Ovary (tissue), 3 donors: ENCODE measurements at regions not wholly inside any gene's neighbourhood (a gene's known extent, or its start where the extent isn't known, plus 50 kb on each side); places are given as distances from the start of the nearest gene placed in this dataset.

Experiments
- EP300 ChIP-seq: sonication (generic); formaldehyde crosslinking; IDR thresholded peaks from one replicate; pipeline ENCODE4 v1.6.1; 2017; ENCODE audit warnings: antibody characterized with exemption
- TF ChIP-seq, protein P1 (sequence below), 3 donors: fragments of 450-650 bp in 2 of 3; fragments of 200-600 bp in 1 of 3; IDR thresholded peaks; one replicate each; pipeline versions ENCODE4 v1.5.1 to v1.8.0; 2016 to 2022; ENCODE audit warnings: antibody characterized with exemption in 3 of 3, mild to moderate bottlenecking in 1 of 3
- donor health status: DM: no; HTN: no; CAD: no.

DNA sequence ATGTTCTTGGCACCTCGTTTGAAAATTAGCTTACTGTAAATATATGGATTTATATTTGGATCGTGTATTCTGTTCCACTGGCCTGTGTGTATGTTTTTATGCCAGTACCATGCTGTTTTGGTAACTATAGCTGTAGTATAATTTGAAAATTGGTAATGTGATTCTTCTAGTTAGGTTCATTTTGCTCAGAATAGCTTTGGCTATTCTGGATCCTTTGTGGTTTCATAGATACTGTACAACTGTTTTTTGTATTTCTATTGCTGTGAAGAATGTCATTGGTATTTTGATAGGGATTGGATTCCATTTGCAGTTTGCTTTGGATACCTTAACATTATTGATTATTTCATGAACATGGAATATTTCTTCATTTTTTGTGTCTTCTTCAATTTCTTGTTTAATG lies 490.2 kb downstream of the BRINP3 start:
- TF ChIP-seq, protein P1, sequence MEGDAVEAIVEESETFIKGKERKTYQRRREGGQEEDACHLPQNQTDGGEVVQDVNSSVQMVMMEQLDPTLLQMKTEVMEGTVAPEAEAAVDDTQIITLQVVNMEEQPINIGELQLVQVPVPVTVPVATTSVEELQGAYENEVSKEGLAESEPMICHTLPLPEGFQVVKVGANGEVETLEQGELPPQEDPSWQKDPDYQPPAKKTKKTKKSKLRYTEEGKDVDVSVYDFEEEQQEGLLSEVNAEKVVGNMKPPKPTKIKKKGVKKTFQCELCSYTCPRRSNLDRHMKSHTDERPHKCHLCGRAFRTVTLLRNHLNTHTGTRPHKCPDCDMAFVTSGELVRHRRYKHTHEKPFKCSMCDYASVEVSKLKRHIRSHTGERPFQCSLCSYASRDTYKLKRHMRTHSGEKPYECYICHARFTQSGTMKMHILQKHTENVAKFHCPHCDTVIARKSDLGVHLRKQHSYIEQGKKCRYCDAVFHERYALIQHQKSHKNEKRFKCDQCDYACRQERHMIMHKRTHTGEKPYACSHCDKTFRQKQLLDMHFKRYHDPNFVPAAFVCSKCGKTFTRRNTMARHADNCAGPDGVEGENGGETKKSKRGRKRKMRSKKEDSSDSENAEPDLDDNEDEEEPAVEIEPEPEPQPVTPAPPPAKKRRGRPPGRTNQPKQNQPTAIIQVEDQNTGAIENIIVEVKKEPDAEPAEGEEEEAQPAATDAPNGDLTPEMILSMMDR (IDR thresholded peaks at IDR 0.05) = no peak
- TF ChIP-seq EP300 = no peak
